Suppressor macrophage (primary cell): ENCODE measurements at regions not wholly inside any gene's neighbourhood (a gene's known extent, or its start where the extent isn't known, plus 50 kb on each side); places are given as distances from the start of the nearest gene placed in this dataset.

ENCODE experiments used
- DNase-seq, 4 experiments: peaks; one replicate each; pipeline ENCODE4 v3.0.0-alpha.2; 2020 to 2022

- peak in 2 of 4 experiments; percentile 16 to 30 for DNase-seq
These were observed 503.2 kb downstream of the MN1 start for GRCh38 chr22:27298332-27298731.

GRCh38 chr22:27298742-27299141 is 502.8 kb downstream of the MN1 start:
- DNase-seq = no peak

GRCh38 chr22:27299181-27300085 is 502.1 kb downstream of the MN1 start:
- DNase-seq = no peak

GRCh38 chr22:27300536-27301285 is 500.8 kb downstream of the MN1 start:
- no peak for DNase-seq

GRCh38 chr22:27302501-27302900 is 499.1 kb downstream of the MN1 start:
- DNase-seq = no peak

- DNase-seq = no peak
These were observed 497.8 kb downstream of the MN1 start for GRCh38 chr22:27303718-27304117.

- no peak for DNase-seq
These were observed 494.8 kb downstream of the MN1 start for GRCh38 chr22:27306771-27307170.

- DNase-seq = no peak
These were observed 493.9 kb downstream of the MN1 start for GRCh38 chr22:27307545-27308247.

GRCh38 chr22:27308513-27308912 is 493.0 kb downstream of the MN1 start:
- no peak for DNase-seq

- no peak for DNase-seq
These were observed 491.9 kb downstream of the MN1 start for GRCh38 chr22:27309697-27310096.

- DNase-seq = no peak
These were observed 490.4 kb downstream of the MN1 start for GRCh38 chr22:27310966-27311697.

- no peak for DNase-seq
These were observed 489.6 kb downstream of the MN1 start for GRCh38 chr22:27311698-27312550.

GRCh38 chr22:27312565-27312964 is 489.0 kb downstream of the MN1 start:
- no peak for DNase-seq

GRCh38 chr22:27312966-27313855 is 488.3 kb downstream of the MN1 start:
- peak; percentile 29 to 62 (median 50) for DNase-seq

- DNase-seq = no peak
These were observed 487.2 kb downstream of the MN1 start for GRCh38 chr22:27314276-27314807.

GRCh38 chr22:27315833-27316232 is 485.7 kb downstream of the MN1 start:
- DNase-seq = no peak

GRCh38 chr22:27317096-27317495 is 484.5 kb downstream of the MN1 start:
- peak; percentile 37 to 63 (median 56) for DNase-seq

GRCh38 chr22:27317971-27318428 is 483.6 kb downstream of the MN1 start:
- peak; percentile 17 to 48 (median 38) for DNase-seq

GRCh38 chr22:27318516-27318915 is 483.0 kb downstream of the MN1 start:
- peak; percentile 56 to 79 (median 69) for DNase-seq

- no peak for DNase-seq
These were observed 477.9 kb downstream of the MN1 start for GRCh38 chr22:27323661-27324060.
